ENCODE measurements at regions not wholly inside any gene's neighbourhood (a gene's known extent, or its start where the extent isn't known, plus 50 kb on each side); places are given as distances from the start of the nearest gene placed in this dataset.

- no peak overlapping the region for H3K4me3 ChIP-seq
- H4K20me1 ChIP-seq (replicated peaks; ENCODE audit: control insufficient read depth, insufficient read depth, low read length), result no peaks in the 10 kb centered on the region
- H3K4me2 ChIP-seq (ENCODE audit: insufficient read depth, low read length), result no peak overlapping the region
- H3K27ac ChIP-seq (ENCODE audit: extremely low read depth, low read depth, low read length), result no peak overlapping the region
- FAIRE-seq (no peak), DNase-seq (ENCODE audit: extremely low read depth in 1 of 4, low spot score in 3 of 4) (no peak), ATAC-seq (no peak)
- H3K27me3 ChIP-seq (ENCODE audit: control insufficient read depth in 2 of 2, insufficient read depth in 2 of 2, low read length in 2 of 2), result no peaks in the 10 kb centered on the region
- WGBS (ENCODE audit: insufficient coverage, low coverage, missing lambda C conversion rate), result 0% methylated on average over 5 of the region's 5 CpGs
- CTCF ChIA-PET (ENCODE audit: low intra/inter-chr PET ratio), result no interaction called here
- H2AFZ ChIP-seq (ENCODE audit: low read depth, low read length), result no peak overlapping the region
- TF ChIP-seq, protein P1, sequence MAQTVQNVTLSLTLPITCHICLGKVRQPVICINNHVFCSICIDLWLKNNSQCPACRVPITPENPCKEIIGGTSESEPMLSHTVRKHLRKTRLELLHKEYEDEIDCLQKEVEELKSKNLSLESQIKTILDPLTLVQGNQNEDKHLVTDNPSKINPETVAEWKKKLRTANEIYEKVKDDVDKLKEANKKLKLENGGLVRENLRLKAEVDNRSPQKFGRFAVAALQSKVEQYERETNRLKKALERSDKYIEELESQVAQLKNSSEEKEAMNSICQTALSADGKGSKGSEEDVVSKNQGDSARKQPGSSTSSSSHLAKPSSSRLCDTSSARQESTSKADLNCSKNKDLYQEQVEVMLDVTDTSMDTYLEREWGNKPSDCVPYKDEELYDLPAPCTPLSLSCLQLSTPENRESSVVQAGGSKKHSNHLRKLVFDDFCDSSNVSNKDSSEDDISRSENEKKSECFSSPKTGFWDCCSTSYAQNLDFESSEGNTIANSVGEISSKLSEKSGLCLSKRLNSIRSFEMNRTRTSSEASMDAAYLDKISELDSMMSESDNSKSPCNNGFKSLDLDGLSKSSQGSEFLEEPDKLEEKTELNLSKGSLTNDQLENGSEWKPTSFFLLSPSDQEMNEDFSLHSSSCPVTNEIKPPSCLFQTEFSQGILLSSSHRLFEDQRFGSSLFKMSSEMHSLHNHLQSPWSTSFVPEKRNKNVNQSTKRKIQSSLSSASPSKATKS (CRISPR knock-in tag; IDR thresholded peaks at IDR 0.05), result no peak
- TF ChIP-seq ELF2 (CRISPR knock-in tag; IDR thresholded peaks at IDR 0.05) (no peak), TAF9B (IDR thresholded peaks at IDR 0.05; ENCODE audit: partially characterized antibody) (no peak), ZNF311 (CRISPR knock-in tag; IDR thresholded peaks at IDR 0.05) (no peak), NRF1 (conservative IDR thresholded peaks at IDR 0.05 in 1 of 2, IDR thresholded peaks at IDR 0.05 in 1 of 2) (no peak), ZNF512 (tag; IDR thresholded peaks at IDR 0.05) (no peak), ZNF41 (CRISPR knock-in tag; conservative IDR thresholded peaks at IDR 0.05) (no peak), CC2D1A (IDR thresholded peaks at IDR 0.05) (no peak), CREM (IDR thresholded peaks at IDR 0.05; ENCODE audit: low read depth) (no peak), DPF2 (IDR thresholded peaks at IDR 0.05) (no peak), MAFF (IDR thresholded peaks at IDR 0.05; ENCODE audit: low read length) (no peak)
- intact Hi-C loops (cut with micrococcal nuclease), result no loop called here
- H3K9ac ChIP-seq (ENCODE audit: insufficient read depth in 1 of 2, low read depth in 2 of 2, low read length in 2 of 2), result no peak overlapping the region
- POLR2A ChIA-PET, result no interaction called here
- no peaks in the 10 kb centered on the region for H3K9me1 ChIP-seq (ENCODE audit: control insufficient read depth, insufficient read depth, low read length)
- no peaks in the 10 kb centered on the region for H3K4me1 ChIP-seq (replicated peaks in 1 of 2; ENCODE audit: control insufficient read depth in 2 of 2, insufficient read depth in 2 of 2, low read length in 2 of 2)
- no peaks in the 10 kb centered on the region for H3K9me3 ChIP-seq (replicated peaks; ENCODE audit: control insufficient read depth, insufficient read depth, low read depth, low read length)
- no peaks in the 10 kb centered on the region for H3K79me2 ChIP-seq (ENCODE audit: control insufficient read depth, insufficient read depth, low read length)
- BruUV-seq (replicated peaks), result no TSS peak
- H3K36me3 ChIP-seq (ENCODE audit: control insufficient read depth, insufficient read depth, low read length), result no peaks in the 10 kb centered on the region
- in situ Hi-C loops (cut with MboI), result no loop called here
These were observed 443.8 kb upstream of the MANEA start for GRCh38 chr6:95133578-95133977.
